ENCODE measurements at regions not wholly inside any gene's neighbourhood (a gene's known extent, or its start where the extent isn't known, plus 50 kb on each side); places are given as distances from the start of the nearest gene placed in this dataset.
"Not testable (repeated sequence)": the region's sequence is repeated elsewhere in the genome, so short reads cannot be mapped to it uniquely, and the experiment has no call there.

DNA sequence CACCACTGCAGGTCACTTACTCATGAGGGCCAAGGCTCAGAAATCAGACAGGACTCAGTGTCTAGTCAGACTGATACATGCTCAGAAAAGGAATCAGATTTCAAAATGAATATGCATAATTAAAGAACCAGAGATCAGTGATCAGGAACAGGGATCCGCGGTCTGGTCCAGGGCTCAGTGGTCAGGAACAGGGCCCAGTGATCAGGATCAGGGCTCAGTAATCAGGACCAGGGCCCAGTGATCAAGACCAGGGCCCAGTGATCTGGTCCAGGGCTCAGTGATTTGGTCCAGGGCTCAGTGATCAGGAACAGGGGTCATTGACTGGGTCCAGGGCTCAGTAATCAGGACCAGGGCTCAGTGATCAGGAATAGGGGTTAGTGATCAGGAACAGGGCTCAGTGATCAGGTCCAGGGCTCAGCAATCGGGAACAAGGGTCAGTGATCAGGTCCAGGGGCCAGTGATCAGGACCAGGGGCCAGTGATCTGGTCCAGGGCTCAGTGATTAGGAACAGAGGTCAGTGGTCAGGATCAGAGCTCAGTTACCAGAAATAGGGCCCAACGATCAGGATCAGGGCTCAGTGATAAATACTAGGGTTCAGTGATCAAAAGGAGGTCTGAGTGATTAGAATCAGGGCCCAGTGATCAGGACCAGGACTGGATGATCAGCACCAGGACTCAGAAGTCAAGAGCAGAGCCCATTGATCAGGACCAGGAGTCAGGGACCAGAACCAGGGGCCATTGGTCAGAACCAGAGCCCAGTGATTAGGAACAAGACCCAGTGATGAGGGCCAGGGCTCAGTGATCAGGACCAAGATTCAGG lies 175.3 kb downstream of the TMEM121 start:
- H3K27me3 ChIP-seq (ENCODE audit: insufficient read depth, poor library complexity, severe bottlenecking), result no peaks in the 10 kb centered on the region
- TF ChIP-seq POLR2AphosphoS5 (IDR thresholded peaks at IDR 0.05; ENCODE audit: low read depth), result no peak
- no peak for TF ChIP-seq GABPA (IDR thresholded peaks at IDR 0.05; ENCODE audit: low read depth)
- TF ChIP-seq, protein P1, sequence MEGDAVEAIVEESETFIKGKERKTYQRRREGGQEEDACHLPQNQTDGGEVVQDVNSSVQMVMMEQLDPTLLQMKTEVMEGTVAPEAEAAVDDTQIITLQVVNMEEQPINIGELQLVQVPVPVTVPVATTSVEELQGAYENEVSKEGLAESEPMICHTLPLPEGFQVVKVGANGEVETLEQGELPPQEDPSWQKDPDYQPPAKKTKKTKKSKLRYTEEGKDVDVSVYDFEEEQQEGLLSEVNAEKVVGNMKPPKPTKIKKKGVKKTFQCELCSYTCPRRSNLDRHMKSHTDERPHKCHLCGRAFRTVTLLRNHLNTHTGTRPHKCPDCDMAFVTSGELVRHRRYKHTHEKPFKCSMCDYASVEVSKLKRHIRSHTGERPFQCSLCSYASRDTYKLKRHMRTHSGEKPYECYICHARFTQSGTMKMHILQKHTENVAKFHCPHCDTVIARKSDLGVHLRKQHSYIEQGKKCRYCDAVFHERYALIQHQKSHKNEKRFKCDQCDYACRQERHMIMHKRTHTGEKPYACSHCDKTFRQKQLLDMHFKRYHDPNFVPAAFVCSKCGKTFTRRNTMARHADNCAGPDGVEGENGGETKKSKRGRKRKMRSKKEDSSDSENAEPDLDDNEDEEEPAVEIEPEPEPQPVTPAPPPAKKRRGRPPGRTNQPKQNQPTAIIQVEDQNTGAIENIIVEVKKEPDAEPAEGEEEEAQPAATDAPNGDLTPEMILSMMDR (IDR thresholded peaks at IDR 0.05; ENCODE audit: insufficient read depth, low read length), result no peak
- TF ChIP-seq REST (IDR thresholded peaks at IDR 0.05; ENCODE audit: insufficient replicate concordance, low read depth), result no peak
- TF ChIP-seq SPI1 (IDR thresholded peaks at IDR 0.05; ENCODE audit: borderline replicate concordance, low read depth), result no peak
- no peak for DNase-seq (ENCODE audit: low read depth in 1 of 2, low spot score in 1 of 2)
- no peak overlapping the region for H3K27ac ChIP-seq (replicated peaks)
- no peak overlapping the region for H3K4me3 ChIP-seq (replicated peaks; ENCODE audit: insufficient read depth, low read length)

DNA sequence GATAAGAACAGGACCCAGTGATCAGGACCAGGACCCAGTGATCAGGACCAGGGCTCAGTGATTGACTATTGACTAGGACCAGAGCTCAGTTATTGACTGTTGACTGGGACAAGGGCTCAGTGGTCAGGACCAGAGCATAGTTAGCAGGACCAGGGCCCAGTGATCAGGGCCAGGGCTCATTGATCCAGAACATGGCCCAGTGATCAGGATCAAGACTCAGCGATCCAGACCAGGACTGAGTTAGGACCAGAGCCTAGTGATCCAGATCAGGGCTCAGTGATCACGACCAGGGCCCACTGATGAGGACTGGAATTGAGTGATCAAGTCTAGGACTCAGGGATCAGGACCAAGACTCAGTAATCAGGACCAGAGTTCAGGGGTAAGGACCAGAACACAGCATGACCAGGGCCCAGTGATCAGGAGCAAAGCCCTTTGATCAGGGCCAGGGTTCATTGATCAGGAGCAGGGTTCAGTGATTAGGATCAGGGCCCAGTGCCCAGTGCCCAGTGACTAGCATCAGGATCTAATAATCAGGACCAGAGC lies 176.0 kb downstream of the TMEM121 start:
- TF ChIP-seq, protein P1 (IDR thresholded peaks at IDR 0.05; ENCODE audit: insufficient read depth, low read length), result no peak
- H3K4me3 ChIP-seq (replicated peaks; ENCODE audit: insufficient read depth, low read length), result no peak overlapping the region
- no peaks in the 10 kb centered on the region for H3K27me3 ChIP-seq (ENCODE audit: insufficient read depth, poor library complexity, severe bottlenecking)
- H3K27ac ChIP-seq (replicated peaks), result no peak overlapping the region
- no peak for DNase-seq (ENCODE audit: low read depth in 1 of 2, low spot score in 1 of 2)

GRCh38 chr14:105703044-105703665 lies 176.8 kb downstream of the TMEM121 start:
- DNase-seq (ENCODE audit: low read depth in 1 of 2, low spot score in 1 of 2); H3K27ac ChIP-seq (replicated peaks); H3K27me3 ChIP-seq (ENCODE audit: insufficient read depth, poor library complexity, severe bottlenecking); H3K4me3 ChIP-seq (replicated peaks; ENCODE audit: insufficient read depth, low read length): not testable (repeated sequence)

DNA sequence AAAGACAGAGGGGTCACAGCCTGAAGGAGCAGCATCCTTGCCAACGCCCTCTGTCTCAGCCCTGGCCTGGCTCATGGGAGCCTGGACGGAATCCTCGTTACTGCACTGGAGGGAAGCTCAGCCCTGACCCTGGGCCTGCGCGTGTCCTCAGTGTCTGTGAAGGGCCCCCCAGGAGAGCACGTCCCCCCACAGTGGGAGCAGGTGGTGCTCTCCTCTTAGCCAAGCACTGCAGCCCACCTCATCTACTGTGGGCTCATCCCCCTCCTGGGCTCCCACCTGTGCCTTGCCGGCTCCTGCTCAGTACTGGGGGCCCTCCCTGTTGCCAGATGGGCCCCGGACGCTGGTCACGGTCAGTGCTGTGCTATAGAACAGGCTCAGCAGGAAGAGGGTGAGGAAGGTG lies 177.7 kb downstream of the TMEM121 start:
- not testable (repeated sequence) for DNase-seq (ENCODE audit: low read depth in 1 of 2, low spot score in 1 of 2); H3K4me3 ChIP-seq (replicated peaks; ENCODE audit: insufficient read depth, low read length); H3K27ac ChIP-seq (replicated peaks); H3K27me3 ChIP-seq (ENCODE audit: insufficient read depth, poor library complexity, severe bottlenecking)

- H3K4me3 ChIP-seq (replicated peaks; ENCODE audit: insufficient read depth, low read length); DNase-seq (ENCODE audit: low read depth in 1 of 2, low spot score in 1 of 2); H3K27me3 ChIP-seq (ENCODE audit: insufficient read depth, poor library complexity, severe bottlenecking); H3K27ac ChIP-seq (replicated peaks): not testable (repeated sequence)
These were observed 178.1 kb downstream of the TMEM121 start for GRCh38 chr14:105704492-105704891.

- not testable (repeated sequence) for DNase-seq (ENCODE audit: low read depth in 1 of 2, low spot score in 1 of 2); H3K4me3 ChIP-seq (replicated peaks; ENCODE audit: insufficient read depth, low read length); H3K27me3 ChIP-seq (ENCODE audit: insufficient read depth, poor library complexity, severe bottlenecking); H3K27ac ChIP-seq (replicated peaks)
These were observed 179.1 kb downstream of the TMEM121 start for GRCh38 chr14:105705512-105705861.

DNA sequence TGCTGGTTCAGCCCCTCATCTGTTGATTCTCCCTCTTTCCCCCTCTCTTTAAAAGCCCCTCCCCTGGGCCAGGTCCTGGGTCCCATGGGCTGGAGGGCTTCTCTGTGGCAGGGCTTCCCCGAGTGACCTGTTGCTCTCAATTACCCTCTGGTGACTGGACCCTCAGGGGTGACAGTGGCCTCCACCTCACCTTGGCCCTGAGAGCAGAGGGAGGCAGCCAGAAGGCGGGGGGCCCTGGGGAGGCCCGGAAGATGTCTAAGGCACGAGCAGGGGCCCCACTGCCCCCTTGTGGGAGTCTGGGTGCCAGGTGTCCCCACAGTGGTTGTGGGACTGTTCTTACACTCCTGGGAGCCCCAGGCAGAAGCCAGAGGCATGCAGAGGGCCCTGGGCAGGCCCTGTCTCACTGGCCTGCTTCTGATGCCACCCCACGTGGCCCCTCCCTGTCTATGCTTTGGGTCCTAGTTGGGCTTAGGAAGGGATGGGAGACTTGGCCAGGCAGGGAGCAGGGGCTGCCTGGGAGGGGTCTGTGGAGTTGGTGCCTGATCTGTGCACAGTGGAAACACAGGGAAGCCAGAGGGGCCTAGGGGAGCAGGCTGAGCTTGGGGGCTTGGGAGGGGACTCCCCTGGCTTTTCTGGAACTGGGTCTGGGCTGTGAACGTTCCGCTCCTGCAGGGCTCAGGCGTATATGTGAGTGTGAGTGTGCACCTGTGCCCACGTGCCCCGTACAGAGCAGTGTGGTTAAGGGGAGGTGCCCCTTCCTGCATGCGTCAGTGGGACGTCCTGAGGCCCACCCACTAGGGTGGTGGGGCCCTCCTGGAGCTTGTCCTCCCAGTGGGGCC lies 179.7 kb downstream of the TMEM121 start:
- H3K27ac ChIP-seq (replicated peaks); H3K27me3 ChIP-seq (ENCODE audit: insufficient read depth, poor library complexity, severe bottlenecking); H3K4me3 ChIP-seq (replicated peaks; ENCODE audit: insufficient read depth, low read length); DNase-seq (ENCODE audit: low read depth in 1 of 2, low spot score in 1 of 2): not testable (repeated sequence)

- H3K27ac ChIP-seq (replicated peaks); H3K4me3 ChIP-seq (replicated peaks; ENCODE audit: insufficient read depth, low read length); H3K27me3 ChIP-seq (ENCODE audit: insufficient read depth, poor library complexity, severe bottlenecking); DNase-seq (ENCODE audit: low read depth in 1 of 2, low spot score in 1 of 2): not testable (repeated sequence)
These were observed 180.3 kb downstream of the TMEM121 start for GRCh38 chr14:105706701-105707019.

- H3K27ac ChIP-seq (replicated peaks); H3K4me3 ChIP-seq (replicated peaks; ENCODE audit: insufficient read depth, low read length); DNase-seq (ENCODE audit: low read depth in 1 of 2, low spot score in 1 of 2); H3K27me3 ChIP-seq (ENCODE audit: insufficient read depth, poor library complexity, severe bottlenecking): not testable (repeated sequence)
These were observed 180.7 kb downstream of the TMEM121 start for GRCh38 chr14:105707099-105707498.

DNA sequence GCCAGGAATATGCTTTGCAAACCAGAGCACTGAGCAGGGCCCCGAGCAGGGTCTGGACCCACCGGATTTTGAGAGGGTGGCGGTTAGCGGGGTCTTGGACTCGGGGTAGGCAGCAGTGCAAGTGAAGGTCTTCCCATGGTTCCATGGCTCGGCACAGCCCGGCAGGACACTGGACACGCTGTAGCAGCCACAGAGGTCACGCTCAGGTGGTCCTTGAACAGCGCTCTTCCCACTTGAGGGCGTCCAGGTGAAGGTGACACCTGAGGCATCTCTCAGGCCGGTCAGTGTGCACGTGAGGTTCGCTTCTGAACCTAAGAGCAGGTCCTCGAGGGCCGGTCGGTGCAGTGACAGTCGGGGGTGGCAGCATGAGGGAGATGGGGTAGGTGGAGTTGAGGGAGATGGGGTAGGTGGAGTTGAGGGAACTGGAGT lies 181.4 kb downstream of the TMEM121 start:
- not testable (repeated sequence) for DNase-seq (ENCODE audit: low read depth in 1 of 2, low spot score in 1 of 2); H3K27me3 ChIP-seq (ENCODE audit: insufficient read depth, poor library complexity, severe bottlenecking); H3K27ac ChIP-seq (replicated peaks); H3K4me3 ChIP-seq (replicated peaks; ENCODE audit: insufficient read depth, low read length)
